KMS-11 (cell line): ENCODE measurements at regions not wholly inside any gene's neighbourhood (a gene's known extent, or its start where the extent isn't known, plus 50 kb on each side); places are given as distances from the start of the nearest gene placed in this dataset.

Source experiments
- H2AFZ ChIP-seq: fragments of 200-600 bp; sonication (generic); 2 replicates; pipeline ENCODE4 v1.6.1; 2016; ENCODE audit warnings: antibody characterized with exemption, mixed run types, low read depth
- H3K27ac ChIP-seq: fragments of 200-600 bp; sonication (generic); 2 replicates; pipeline ENCODE4 v1.6.1; 2016; ENCODE audit warnings: mild to moderate bottlenecking, mixed run types
- H3K27me3 ChIP-seq: fragments of 200-600 bp; sonication (generic); 2 replicates; pipeline ENCODE4 v1.6.1; 2017; ENCODE audit warnings: mild to moderate bottlenecking, low read depth, mixed run types, moderate library complexity; ENCODE audit not compliant: insufficient read depth
- H3K36me3 ChIP-seq: fragments of 200-600 bp; sonication (generic); 2 replicates; pipeline ENCODE4 v1.6.1; 2017; ENCODE audit warnings: mild to moderate bottlenecking, mixed run types; ENCODE audit not compliant: insufficient read depth
- H3K4me1 ChIP-seq: fragments of 200-600 bp; sonication (generic); 2 replicates; pipeline ENCODE4 v1.6.1; 2016; ENCODE audit warnings: mild to moderate bottlenecking, low read depth, mixed run types; ENCODE audit not compliant: poor library complexity, severe bottlenecking
- H3K4me2 ChIP-seq: fragments of 200-600 bp; sonication (generic); 2 replicates; pipeline ENCODE4 v1.7.0; 2016; ENCODE audit warnings: mild to moderate bottlenecking, mixed run types
- H3K4me3 ChIP-seq: fragments of 200-600 bp; sonication (generic); IDR thresholded peaks from 2 replicates; pipeline ENCODE4 v1.6.1; 2017; ENCODE audit warnings: low read depth, low read length, mixed read lengths; ENCODE audit not compliant: insufficient read depth
- H3K79me2 ChIP-seq: fragments of 200-600 bp; sonication (generic); 2 replicates; pipeline ENCODE4 v1.6.1; 2016; ENCODE audit warnings: low read depth, mixed run types; ENCODE audit not compliant: insufficient read depth
- H3K9ac ChIP-seq: fragments of 200-600 bp; sonication (generic); 2 replicates; pipeline ENCODE4 v1.6.1; 2016; ENCODE audit warnings: mild to moderate bottlenecking, mixed run types
- H4K20me1 ChIP-seq: fragments of 200-600 bp; sonication (generic); 2 replicates; pipeline ENCODE4 v1.6.1; 2016; ENCODE audit warnings: mild to moderate bottlenecking, mixed run types; ENCODE audit not compliant: insufficient read depth
- CTCF ChIP-seq: fragments of 200-600 bp; sonication (generic); conservative IDR thresholded peaks from 2 replicates; pipeline ENCODE4 v1.6.1; 2017; ENCODE audit warnings: low read depth, mild to moderate bottlenecking, antibody characterized with exemption, low read length, moderate library complexity, mixed read lengths

- Histone ChIP-seq H3K36me3 (no peaks in the 10 kb centered on the region), H3K27me3 (no peaks in the 10 kb centered on the region), H4K20me1 (no peaks in the 10 kb centered on the region), H3K79me2 (peaks cover 5% of the 10 kb centered on the region; the same call in 1 of the 2 replicates), H3K9ac (peak overlapping the region; percentile 49; the same call in 1 of the 2 replicates), H3K4me1 (peaks cover 100% of the 10 kb centered on the region), H3K4me3 (no peak overlapping the region), H3K4me2 (peak overlapping the region; percentile 91), H2AFZ (no peak overlapping the region), H3K27ac (peak overlapping the region; percentile 94)
- TF ChIP-seq CTCF, result no peak
These were observed 201.8 kb upstream of the E2F8 start for GRCh38 chr11:19442554-19442910.

GRCh38 chr11:19441752-19442553, 201.2 kb upstream of the E2F8 start:
- Histone ChIP-seq H3K4me1 (peaks cover 100% of the 10 kb centered on the region), H2AFZ (peak overlapping the region; percentile 10; the same call in 1 of the 2 replicates), H3K4me2 (peak overlapping the region; percentile 91), H3K27ac (peak overlapping the region; percentile 94), H3K79me2 (peaks cover 10% of the 10 kb centered on the region; the same call in 1 of the 2 replicates), H3K4me3 (no peak overlapping the region), H3K9ac (peak overlapping the region; percentile 49; the same call in 1 of the 2 replicates), H4K20me1 (no peaks in the 10 kb centered on the region), H3K27me3 (no peaks in the 10 kb centered on the region), H3K36me3 (no peaks in the 10 kb centered on the region)
- TF ChIP-seq CTCF, result no peak

- peaks cover 10% of the 10 kb centered on the region; the same call in 1 of the 2 replicates for H3K79me2 ChIP-seq
- peak overlapping the region; percentile 49; the same call in 1 of the 2 replicates for H3K9ac ChIP-seq
- no peak overlapping the region for H2AFZ ChIP-seq
- H3K36me3 ChIP-seq, result no peaks in the 10 kb centered on the region
- H3K27me3 ChIP-seq, result no peaks in the 10 kb centered on the region
- no peak overlapping the region for H3K4me3 ChIP-seq
- no peaks in the 10 kb centered on the region for H4K20me1 ChIP-seq
- H3K4me1 ChIP-seq, result peaks cover 100% of the 10 kb centered on the region
- TF ChIP-seq CTCF, result no peak
- peak overlapping the region; percentile 94 for H3K27ac ChIP-seq
- peak overlapping the region; percentile 91 for H3K4me2 ChIP-seq
These were observed 200.5 kb upstream of the E2F8 start for GRCh38 chr11:19441288-19441687.

- Histone ChIP-seq H3K4me1 (peaks cover 100% of the 10 kb centered on the region), H3K27me3 (no peaks in the 10 kb centered on the region), H3K9ac (no peak overlapping the region), H2AFZ (no peak overlapping the region), H3K4me2 (peak overlapping the region; percentile 100), H3K4me3 (no peak overlapping the region), H4K20me1 (no peaks in the 10 kb centered on the region), H3K36me3 (no peaks in the 10 kb centered on the region), H3K79me2 (peaks cover 10% of the 10 kb centered on the region; the same call in 1 of the 2 replicates), H3K27ac (peak overlapping the region; percentile 93; the same call in 1 of the 2 replicates)
- no peak for TF ChIP-seq CTCF
These were observed 197.0 kb upstream of the E2F8 start for GRCh38 chr11:19437760-19438159.
